Keratinocyte (primary cell): ENCODE measurements at regions not wholly inside any gene's neighbourhood (a gene's known extent, or its start where the extent isn't known, plus 50 kb on each side); places are given as distances from the start of the nearest gene placed in this dataset.

ENCODE experiments used
- EZH2 ChIP-seq: IDR thresholded peaks from one replicate; pipeline ENCODE4 v1.6.1; 2012; ENCODE audit warnings: inconsistent platforms, mild to moderate bottlenecking, low read length, moderate library complexity
- TF ChIP-seq, protein P1 (sequence below), 3 experiments: IDR thresholded peaks in 1 of 3; conservative IDR thresholded peaks in 1 of 3; optimal IDR thresholded peaks in 1 of 3; 2 replicates in 2 of 3; 3 replicates in 1 of 3; pipeline versions ENCODE3 to v1.5.1; 2011; ENCODE audit warnings: low read length in 3 of 3, mild to moderate bottlenecking in 3 of 3, moderate library complexity in 2 of 3, control low read depth in 1 of 3, inconsistent platforms in 1 of 3; ENCODE audit not compliant: insufficient read depth in 2 of 3; ENCODE audit errors: extremely low read depth in 1 of 3

DNA sequence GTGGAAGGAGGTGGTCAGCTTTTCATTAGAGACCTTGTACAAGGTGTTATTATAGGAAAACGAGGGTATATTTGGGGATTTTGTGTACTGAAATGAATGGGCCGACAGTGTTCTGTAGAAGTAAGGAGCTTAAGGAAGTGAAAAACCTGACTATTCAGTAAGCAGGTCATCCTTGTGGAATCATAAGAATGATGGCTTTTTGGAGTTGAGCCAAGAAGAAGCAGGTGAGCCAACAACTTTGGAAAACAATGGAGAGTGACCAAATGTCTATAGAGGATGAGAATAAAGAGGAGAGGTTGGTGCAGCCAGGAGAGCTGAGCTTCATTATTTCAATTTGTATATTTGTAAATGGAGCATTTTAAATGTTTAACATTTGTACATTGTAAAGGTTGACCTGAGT lies 595.7 kb downstream of the CCSER2 start:
- no peak for TF ChIP-seq EZH2
- TF ChIP-seq, protein P1, sequence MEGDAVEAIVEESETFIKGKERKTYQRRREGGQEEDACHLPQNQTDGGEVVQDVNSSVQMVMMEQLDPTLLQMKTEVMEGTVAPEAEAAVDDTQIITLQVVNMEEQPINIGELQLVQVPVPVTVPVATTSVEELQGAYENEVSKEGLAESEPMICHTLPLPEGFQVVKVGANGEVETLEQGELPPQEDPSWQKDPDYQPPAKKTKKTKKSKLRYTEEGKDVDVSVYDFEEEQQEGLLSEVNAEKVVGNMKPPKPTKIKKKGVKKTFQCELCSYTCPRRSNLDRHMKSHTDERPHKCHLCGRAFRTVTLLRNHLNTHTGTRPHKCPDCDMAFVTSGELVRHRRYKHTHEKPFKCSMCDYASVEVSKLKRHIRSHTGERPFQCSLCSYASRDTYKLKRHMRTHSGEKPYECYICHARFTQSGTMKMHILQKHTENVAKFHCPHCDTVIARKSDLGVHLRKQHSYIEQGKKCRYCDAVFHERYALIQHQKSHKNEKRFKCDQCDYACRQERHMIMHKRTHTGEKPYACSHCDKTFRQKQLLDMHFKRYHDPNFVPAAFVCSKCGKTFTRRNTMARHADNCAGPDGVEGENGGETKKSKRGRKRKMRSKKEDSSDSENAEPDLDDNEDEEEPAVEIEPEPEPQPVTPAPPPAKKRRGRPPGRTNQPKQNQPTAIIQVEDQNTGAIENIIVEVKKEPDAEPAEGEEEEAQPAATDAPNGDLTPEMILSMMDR (optimal IDR thresholded peaks at IDR 0.05 in 1 of 3, IDR thresholded peaks at IDR 0.05 in 1 of 3, conservative IDR thresholded peaks at IDR 0.05 in 1 of 3; ENCODE audit: extremely low read depth in 1 of 3, insufficient read depth in 2 of 3, low read length in 3 of 3), result no peak
